IPS DF 4.7 (cell line): ENCODE measurements at regions not wholly inside any gene's neighbourhood (a gene's known extent, or its start where the extent isn't known, plus 50 kb on each side); places are given as distances from the start of the nearest gene placed in this dataset.
A peak's percentile ranks its signal among the peaks of the same experiment; 100 is the strongest.

Source experiments
- DNase-seq: peaks from one replicate; pipeline ENCODE4 v3.0.0-alpha.2; 2013; ENCODE audit warnings: low spot score; ENCODE audit errors: extremely low read depth

DNA sequence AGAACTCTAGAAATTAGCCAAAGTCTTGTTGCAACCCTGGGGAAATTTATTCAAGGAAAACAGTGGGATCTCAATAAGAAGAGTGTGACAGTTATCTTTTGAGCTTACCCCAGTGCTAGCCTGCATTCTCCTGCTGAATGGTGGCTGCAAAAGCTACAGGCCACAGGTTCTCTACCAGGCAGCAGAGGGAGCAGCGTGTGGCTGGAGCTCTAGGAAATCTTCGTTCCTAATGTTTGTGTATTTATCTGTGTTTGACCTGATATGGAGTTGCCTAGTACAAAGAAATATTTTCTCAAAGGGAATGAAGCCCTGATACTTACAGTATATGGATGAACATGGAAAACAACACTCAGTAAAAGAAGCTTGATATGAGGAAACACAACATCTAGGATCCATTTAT, 1100.6 kb downstream of the NLGN4Y start:
- no peak for DNase-seq

DNA sequence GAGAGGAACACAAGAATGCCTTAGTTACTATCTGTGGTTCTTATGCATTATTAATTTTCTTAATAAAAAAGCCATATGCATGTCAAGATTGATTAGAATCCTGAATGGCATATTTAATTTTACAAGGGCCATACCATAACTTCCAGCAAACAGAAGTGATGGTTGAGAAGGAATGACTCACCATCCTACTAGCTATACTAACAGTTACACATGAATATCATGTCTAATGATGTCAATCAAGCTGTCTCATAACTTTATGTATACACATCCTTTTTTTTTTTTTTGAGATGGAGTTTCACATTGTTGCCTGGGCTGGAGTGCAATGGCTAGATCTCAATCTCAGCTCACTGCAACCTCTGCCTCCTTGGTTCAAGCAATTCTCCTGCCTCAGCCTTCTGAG, 1123.9 kb downstream of the NLGN4Y start:
- DNase-seq, result no peak

DNA sequence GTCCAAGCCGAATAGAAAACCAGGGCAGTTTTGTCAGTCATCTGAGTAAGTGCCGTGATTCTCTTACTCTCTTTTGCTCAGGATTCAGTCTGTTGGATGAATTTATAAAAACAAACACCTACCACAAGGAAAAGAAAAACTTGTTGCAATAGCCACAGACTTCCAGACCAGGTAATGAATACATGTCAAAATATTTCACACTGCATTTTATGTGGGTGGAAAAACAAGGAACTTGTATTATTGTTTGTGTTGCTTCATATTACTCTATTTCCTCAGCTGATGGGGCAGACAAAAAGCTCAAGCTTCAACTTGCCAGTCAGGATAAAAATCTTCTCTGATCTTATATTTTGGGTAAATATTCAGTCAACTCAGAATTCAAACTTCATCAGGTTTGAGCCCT, 1125.7 kb downstream of the NLGN4Y start:
- no peak for DNase-seq

DNA sequence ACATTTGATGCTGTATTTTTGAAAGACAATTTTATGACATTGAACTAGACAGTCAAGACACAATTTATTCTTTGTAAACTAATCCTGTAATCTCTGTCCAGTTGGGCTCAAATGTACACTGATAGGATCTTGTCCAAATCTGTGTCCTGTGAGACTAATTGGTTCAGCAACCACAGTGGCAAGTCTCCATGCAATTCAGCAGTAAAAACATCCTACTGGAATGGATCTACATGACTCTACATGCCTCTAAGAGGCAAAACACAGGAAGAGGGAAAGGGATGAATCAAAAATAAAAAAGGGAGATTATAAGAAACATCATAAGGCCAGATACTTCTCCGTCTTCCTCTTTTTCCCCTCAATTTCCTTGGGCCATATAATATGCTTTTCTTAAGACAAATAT, 1164.2 kb downstream of the NLGN4Y start:
- no peak for DNase-seq

DNA sequence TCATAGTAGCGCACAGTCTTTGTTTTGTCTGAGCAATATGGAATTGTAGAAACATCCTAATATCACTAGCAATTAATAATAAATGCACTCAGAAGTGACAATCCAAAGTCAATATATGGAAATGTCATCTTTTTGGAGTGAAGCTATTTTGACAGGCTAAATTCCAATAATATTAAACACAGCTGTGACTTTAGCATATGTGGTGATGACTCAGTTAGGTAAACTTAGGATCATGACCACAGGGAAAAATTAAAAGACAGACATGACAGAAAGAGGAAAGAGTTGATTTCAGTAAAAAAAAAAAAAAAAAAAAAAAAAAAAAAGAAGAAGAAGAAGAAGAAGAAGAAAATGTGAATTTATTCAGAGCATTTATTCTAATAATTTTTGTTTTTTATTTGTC, 1165.7 kb downstream of the NLGN4Y start:
- DNase-seq, result no peak

DNA sequence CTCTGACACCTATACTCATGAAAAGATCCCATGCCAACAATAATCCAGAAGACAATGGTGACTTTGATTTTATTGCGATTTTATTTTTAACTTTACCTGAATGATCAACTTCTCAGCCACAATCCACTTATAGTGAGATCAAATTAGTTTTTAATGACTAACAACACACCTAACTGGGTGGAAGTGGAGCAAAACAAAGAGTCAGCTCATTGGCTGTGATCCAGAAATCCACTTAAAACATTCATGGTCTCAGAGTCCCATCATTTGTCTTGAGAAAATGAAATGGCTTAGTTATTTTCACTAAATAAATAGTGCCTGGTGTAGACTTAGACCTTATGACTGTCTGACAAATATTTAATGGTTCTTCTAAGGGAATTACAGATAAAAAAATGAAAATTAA, 1177.8 kb downstream of the NLGN4Y start:
- no peak for DNase-seq

DNA sequence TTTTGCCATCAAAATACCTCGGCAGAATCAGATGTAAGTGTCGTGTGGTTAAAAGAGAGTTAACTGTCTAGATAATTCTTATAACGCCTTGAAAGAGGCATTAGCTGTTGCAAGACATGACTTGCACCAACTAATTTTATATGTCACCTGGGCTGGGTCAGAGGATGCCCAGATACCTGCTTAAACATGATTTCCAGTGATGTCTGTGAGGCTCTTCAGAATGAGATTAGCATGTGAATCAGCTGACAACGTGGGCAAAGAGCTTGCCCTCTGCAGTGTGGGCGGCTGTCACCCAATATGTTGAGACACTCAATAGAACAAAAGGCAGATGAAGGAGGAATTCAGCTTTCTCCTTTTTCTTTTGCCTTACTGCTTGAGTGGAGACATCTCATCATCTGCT, 1180.6 kb downstream of the NLGN4Y start:
- DNase-seq, result no peak

DNA sequence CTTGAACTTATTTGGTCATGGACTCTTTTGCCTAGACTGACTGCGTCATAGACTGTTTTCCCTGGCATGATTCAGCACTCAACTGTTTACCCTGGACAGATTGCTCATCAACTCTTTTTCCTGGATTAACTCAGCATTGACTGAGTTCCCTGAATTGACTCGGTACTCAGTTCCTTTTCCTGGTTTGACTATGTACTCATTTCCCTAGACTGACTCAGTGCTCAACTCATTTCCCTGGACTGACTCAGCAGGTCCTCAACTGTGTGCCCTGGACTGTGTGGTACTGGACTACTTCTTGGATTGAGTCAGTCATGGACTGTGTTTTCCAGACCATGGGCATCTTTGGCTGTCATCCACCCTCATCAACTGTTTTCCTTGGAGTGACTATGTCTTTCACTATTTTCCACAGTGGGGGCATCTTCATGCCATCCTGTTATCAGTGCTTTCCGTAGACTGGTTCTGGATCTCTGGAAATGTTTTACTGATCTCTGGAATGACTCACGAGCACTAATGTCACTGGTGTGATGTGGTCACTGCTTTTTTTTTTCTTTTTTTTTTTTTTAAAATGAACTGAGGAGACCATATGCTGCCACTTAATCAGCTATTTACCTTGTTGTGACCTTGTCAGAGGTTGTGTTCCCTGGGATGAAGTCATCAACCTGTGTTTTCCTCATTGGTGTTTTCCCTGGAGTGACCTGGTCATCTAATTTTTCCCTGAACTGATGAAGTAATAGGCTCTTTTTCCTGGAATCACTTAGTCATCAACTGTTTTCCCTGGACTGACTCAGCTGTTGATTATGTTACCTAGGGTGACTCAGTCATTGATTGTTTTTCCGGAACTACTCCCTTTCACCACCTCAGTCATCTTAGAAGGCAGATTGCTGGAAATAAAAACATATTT, 1225.5 kb downstream of the NLGN4Y start:
- no peak for DNase-seq

DNA sequence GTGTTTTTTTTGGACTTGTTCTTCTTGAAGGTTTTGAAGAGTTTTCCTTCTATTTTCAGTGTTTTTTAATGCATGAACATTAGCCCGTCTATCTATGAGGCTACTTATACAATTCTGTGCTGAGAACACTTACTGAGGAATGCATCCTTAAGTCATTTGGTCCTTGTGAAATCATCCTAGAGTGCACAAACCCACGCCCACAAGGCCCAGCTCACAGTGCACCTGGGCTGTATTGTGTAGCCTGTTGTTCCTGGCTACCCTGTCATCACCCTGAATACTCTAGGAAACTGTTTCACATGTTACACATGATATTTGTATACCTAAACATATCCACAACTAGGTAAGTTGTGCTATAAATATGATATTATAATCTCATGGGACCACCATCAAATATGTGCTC, 1226.7 kb downstream of the NLGN4Y start:
- no peak for DNase-seq

DNA sequence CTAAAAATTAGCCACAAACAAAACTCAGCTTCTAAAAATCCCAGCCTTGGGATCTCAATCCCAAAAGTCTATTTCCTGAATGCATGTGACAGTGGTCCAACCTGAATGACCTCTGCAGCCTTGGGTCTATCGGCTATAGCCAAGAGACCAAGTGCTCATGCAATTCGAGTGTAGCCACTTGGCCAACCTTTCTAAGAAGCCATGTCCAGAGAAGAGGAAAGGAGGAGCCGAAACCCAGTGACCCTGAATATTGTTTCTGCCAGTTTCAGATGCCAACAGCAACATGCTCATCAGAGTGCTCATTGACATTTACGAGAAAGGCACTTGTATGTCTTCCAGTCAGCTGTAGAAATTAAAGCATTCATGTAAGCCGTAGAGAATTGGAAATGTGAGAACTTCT, 1231.9 kb downstream of the NLGN4Y start:
- no peak for DNase-seq

DNA sequence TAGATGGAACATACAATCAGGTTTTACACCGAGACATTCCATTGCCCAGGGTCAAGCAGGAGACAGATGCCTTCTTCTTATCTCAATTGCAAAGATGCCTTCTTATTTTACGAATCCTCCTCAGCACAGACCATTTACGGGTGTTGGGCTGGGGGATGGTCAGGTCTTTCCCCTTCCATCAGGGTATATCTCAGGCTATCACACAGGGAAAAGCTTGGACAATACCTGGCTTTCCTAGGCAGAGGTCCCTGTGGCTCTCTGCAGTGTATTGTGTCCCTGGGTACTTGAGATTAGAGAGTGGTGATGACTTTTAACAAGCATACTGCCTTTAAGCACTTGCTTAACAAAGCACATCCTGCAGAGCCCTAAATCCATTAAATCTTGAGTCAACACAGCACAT, 1249.2 kb downstream of the NLGN4Y start:
- DNase-seq, result peak; percentile 7

DNA sequence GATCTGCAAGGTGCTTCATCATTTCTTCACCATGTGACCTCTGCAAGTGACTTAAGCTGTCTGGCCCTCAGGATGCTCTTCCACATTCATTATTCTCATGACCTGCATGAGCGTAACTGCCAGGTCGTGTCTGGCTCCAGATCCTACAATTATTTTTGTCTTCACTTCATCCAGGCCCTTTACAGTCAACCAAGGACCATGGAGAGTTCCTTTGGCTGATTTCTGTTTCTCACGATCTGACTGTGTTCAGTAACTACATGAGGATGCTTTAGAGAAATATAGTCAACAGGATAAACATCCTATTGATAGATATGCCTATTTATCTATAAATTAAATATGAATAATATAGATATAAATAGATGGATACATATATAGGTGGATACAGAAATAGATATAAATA, 1251.6 kb downstream of the NLGN4Y start:
- DNase-seq, result no peak

DNA sequence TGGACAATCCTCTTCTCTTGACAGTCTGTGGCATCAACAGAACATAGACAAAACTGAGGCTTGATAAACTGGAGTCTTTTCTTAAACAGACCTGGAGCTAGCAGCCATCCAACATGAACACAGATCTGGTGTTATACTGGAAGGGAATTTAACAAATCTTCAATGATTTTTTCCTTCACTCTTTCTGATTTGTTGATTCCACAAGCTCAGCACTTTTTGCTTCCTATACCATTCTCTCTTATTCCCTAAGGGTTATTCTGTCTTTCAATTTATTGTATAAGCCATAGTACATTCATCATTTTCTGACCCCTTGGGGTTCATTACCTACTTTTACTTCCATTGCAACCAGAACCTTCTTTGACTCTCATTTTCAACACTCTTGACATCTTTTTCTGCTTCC, 1255.6 kb downstream of the NLGN4Y start:
- no peak for DNase-seq

DNA sequence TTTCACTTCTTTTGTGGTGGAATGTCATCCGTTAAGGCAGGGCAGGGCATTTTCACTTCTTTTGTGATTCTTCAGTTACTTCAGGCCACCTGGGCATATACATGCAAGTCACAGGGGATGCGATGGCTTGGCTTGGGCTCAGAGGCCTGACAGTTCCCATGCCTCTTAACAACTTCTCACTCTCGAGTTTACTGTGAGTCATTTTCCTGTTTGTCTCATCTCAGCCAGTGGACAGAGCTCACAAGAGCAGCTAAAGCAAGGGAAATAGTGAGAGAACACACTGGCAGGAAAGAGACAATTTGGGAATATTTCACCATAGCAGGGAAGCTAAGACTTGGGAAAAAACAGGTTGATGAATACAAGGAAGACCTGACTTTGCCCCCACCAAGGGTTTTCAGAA, 1275.7 kb downstream of the NLGN4Y start:
- no peak for DNase-seq

DNA sequence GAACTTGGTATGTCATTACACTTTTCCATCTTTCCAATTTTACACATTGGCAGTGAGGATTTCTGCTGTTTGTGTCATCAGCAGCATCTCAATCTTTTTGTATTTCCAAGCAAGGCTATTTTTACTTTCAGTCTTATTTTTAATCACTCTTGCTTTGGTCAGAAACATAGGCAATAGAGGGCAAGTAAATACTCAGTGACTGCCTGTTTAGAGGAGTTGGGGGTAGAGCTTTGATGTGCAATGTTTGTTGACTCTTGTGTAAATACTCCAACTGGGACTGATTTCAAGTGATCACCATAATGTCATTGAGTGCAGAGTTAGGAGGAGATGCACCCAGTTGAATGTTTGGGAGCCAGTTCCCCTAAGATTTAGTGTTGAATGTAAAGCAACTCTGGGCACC, 1281.7 kb downstream of the NLGN4Y start:
- DNase-seq, result no peak

DNA sequence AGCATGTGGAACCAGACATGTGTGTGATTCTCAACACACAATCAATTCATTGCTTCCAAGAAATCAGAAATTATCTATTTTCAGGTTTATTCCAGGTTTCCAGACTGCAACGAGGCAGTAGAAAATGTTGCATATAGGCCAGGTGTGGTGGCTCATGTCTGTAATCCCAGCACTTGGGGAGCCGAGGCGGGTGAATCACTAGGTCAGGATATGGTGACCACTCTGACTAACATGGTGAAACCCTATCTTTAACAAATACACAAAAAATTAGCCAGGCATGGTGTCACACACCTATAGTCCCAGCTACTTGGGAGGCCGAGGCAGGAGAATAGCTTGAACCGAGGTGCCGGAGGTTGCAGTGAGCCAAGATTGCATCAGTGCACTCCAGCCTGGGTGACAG, 1289.9 kb downstream of the NLGN4Y start:
- DNase-seq, result no peak
